ENCODE measurements at regions not wholly inside any gene's neighbourhood (a gene's known extent, or its start where the extent isn't known, plus 50 kb on each side); places are given as distances from the start of the nearest gene placed in this dataset.

DNA sequence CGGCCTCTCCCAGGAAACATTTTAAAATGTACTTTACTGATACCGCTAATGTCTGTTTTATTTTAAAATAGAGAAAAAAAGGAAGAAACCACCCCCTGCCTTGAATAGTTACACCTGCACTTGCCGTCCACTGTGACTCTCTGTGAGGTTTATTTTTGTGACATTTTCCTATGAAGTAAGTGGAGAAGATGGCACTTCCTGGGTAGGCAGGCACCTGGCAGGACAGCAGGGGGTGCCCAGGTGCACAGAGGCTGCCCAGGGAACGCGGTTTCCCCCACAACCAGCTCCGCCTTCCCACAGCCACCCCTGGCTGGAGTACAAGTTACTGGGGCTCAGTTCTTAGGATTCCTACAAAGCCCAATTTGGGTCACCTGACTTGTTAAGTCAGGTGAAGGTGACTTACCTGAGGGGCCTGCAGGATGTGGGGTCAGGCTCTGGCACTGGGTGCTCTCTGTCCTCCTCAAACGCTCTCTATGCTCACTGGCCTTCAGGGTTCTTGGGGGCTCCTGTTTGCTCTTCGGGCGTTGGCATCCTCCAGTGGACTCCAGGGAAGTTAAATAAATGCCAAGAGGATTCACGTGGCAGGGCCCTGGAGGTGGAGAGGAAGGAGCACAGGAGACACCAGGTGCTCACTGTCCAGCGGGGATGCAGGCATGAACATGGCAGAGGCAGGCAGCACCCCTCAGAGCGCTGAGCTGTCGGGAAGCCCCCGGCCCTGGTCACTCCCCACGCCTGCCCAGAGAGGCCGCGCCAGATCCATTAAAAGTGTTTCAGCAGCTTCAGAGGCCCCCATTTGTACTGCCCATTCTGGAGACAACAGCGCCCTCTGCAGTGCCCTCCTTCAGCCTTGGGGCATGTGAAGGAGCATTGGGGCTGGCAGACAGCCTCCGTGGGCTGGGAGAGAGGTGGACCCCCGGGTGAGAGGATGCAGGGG, 1021.2 kb downstream of the TBC1D22A start:
- Mint-ChIP-seq H3K4me3 (no peak overlapping the region), H3K9me3 (peaks cover 91% of the 10 kb centered on the region), H3K27ac (no peak overlapping the region), H3K4me1 (ENCODE audit: low read depth) (no peaks in the 10 kb centered on the region), H3K27me3 (ENCODE audit: insufficient read depth) (peaks cover 3% of the 10 kb centered on the region; the same call in 1 of the 2 replicates), H3K36me3 (ENCODE audit: low read depth) (peaks cover 17% of the 10 kb centered on the region)
- TF ChIP-seq, protein P1, sequence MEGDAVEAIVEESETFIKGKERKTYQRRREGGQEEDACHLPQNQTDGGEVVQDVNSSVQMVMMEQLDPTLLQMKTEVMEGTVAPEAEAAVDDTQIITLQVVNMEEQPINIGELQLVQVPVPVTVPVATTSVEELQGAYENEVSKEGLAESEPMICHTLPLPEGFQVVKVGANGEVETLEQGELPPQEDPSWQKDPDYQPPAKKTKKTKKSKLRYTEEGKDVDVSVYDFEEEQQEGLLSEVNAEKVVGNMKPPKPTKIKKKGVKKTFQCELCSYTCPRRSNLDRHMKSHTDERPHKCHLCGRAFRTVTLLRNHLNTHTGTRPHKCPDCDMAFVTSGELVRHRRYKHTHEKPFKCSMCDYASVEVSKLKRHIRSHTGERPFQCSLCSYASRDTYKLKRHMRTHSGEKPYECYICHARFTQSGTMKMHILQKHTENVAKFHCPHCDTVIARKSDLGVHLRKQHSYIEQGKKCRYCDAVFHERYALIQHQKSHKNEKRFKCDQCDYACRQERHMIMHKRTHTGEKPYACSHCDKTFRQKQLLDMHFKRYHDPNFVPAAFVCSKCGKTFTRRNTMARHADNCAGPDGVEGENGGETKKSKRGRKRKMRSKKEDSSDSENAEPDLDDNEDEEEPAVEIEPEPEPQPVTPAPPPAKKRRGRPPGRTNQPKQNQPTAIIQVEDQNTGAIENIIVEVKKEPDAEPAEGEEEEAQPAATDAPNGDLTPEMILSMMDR (IDR thresholded peaks at IDR 0.05) = no peak
- no peak for DNase-seq

DNA sequence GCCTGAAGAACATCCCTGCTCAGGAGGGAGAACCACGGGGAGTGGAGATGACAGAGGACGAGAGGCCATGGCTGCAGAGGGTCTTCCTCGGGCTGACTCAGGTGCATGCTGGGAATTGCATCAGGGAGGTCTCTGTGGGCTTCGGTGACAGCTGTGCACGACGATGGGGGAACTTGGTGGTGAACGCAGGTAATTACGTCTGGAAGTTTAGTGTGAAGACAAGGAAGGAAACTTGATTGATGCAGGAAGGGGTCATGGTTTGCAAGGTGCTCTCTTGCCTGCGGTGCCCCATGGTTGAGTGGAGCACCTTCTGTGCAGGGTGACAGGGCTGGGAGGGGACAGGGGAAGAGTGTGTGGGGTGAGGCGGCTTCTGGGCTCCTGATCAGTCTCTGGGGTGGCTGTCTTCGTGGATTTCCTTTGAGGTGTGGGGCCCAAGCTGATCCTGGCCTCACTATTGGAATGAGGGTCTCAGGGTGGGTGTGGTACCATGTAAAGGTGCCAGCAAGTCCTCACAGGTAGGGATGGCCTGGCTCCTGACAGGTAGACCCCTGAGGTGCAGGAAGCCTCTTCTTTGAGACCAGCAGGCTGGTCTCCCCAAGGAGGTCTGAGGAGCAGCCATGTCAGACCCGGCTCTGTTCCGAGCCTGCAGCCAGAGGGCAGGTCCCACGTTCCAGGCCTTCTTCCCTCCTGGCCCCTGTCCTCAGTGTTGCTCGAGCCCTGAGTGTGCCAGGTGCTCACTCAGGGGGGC, 1020.1 kb downstream of the TBC1D22A start:
- no peak overlapping the region for H3K4me3 Mint-ChIP-seq
- peaks cover 17% of the 10 kb centered on the region for H3K36me3 Mint-ChIP-seq (ENCODE audit: low read depth)
- H3K9me3 Mint-ChIP-seq = peaks cover 89% of the 10 kb centered on the region
- no peak for DNase-seq
- H3K4me1 Mint-ChIP-seq (ENCODE audit: low read depth) = no peaks in the 10 kb centered on the region
- peaks cover 3% of the 10 kb centered on the region; the same call in 1 of the 2 replicates for H3K27me3 Mint-ChIP-seq (ENCODE audit: insufficient read depth)
- TF ChIP-seq, protein P1 (IDR thresholded peaks at IDR 0.05) = no peak
- no peak overlapping the region for H3K27ac Mint-ChIP-seq

DNA sequence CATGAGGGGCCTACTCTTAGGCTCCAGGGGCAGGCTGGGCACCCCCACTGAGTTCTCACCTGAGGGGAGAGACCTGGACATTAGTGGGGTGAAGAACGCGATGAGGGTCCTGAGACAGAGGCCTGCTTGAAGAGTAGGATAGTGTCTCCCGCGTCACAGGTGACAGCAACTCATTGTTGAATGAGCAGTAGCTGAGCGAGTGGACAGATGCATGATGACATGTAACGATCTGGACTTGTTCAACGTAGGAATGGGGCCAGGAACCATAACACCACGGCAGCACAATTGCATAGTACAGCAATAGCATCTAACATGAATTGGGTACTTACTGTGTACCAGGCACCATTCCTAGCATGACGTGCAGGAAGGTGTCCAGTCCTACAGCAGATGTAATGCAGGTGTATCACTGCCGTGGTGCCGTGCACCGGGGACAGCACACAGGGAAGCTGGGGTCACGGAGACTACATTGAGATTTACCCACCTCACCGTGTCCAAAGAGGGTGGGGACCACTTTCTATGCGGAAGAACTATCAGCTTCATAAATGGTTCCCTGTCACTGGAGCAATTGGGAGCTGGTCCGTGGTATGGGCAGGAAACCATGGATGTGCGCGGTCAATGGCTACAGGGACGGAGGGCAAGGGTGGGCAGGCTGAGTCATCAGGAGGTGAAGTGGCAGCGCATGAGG, 1019.1 kb downstream of the TBC1D22A start:
- peaks cover 17% of the 10 kb centered on the region for H3K36me3 Mint-ChIP-seq (ENCODE audit: low read depth)
- TF ChIP-seq, protein P1 (IDR thresholded peaks at IDR 0.05) = no peak
- peaks cover 86% of the 10 kb centered on the region for H3K9me3 Mint-ChIP-seq
- no peaks in the 10 kb centered on the region for H3K4me1 Mint-ChIP-seq (ENCODE audit: low read depth)
- peaks cover 3% of the 10 kb centered on the region; the same call in 1 of the 2 replicates for H3K27me3 Mint-ChIP-seq (ENCODE audit: insufficient read depth)
- H3K4me3 Mint-ChIP-seq = no peak overlapping the region
- no peak overlapping the region for H3K27ac Mint-ChIP-seq
- no peak for DNase-seq

DNA sequence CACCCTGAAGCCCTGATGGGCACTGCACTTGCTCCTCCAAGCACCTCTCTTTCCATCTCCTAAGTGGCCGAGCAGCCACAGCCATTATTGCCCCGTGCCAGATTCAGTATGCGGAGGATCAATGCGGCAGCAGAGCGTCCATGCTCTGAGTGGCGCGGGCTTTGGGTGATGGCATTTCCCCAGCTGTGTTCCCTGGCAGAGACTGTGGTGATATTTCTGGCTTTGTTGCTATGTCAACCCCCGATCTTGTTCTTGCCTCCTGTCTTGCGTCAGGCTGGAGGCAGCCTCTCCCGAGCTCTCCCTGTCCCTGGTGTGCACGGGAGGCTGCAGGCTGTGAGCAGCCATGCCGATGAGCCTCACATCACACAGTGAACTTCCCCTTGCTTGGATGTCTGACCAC, 1018.6 kb downstream of the TBC1D22A start:
- Mint-ChIP-seq H3K27ac (no peak overlapping the region), H3K9me3 (peaks cover 86% of the 10 kb centered on the region), H3K27me3 (ENCODE audit: insufficient read depth) (peaks cover 3% of the 10 kb centered on the region; the same call in 1 of the 2 replicates), H3K4me3 (no peak overlapping the region), H3K4me1 (ENCODE audit: low read depth) (no peaks in the 10 kb centered on the region), H3K36me3 (ENCODE audit: low read depth) (peaks cover 17% of the 10 kb centered on the region)
- TF ChIP-seq, protein P1 (IDR thresholded peaks at IDR 0.05) = no peak
- DNase-seq = no peak

DNA sequence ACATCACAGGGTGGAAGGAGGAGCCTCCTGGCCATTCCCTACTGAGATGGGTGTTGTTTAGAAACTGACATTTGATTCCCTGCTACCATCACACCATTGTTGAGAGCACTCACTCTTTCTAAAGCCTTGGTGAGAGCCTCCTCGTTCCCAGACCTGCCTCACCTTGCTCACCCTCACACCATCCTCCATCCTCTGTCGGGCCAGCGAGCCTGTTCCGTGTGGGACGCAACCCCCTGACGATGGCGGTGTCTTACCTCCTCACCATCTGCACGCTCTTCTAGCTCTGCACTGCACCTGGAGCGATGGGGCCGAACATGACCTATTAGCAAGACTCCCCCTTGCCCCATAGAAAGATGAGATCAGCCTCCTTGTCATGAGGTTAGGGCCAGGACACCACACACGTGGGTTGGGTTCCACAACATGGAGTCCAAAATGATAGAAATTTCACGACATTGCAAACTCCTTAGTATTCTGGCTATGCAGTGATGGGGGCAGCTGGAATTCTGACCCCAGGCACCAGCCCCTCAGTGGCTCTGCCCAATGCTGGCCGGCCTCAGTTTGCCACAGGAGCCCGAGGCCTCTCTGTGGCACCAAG, 1017.9 kb downstream of the TBC1D22A start:
- DNase-seq = no peak
- H3K36me3 Mint-ChIP-seq (ENCODE audit: low read depth) = peaks cover 17% of the 10 kb centered on the region
- H3K9me3 Mint-ChIP-seq = peaks cover 86% of the 10 kb centered on the region
- peaks cover 3% of the 10 kb centered on the region; the same call in 1 of the 2 replicates for H3K27me3 Mint-ChIP-seq (ENCODE audit: insufficient read depth)
- H3K4me3 Mint-ChIP-seq = no peak overlapping the region
- H3K4me1 Mint-ChIP-seq (ENCODE audit: low read depth) = no peaks in the 10 kb centered on the region
- no peak overlapping the region for H3K27ac Mint-ChIP-seq
- TF ChIP-seq, protein P1 (IDR thresholded peaks at IDR 0.05) = no peak
